GM18861 (cell line): ENCODE measurements at regions not wholly inside any gene's neighbourhood (a gene's known extent, or its start where the extent isn't known, plus 50 kb on each side); places are given as distances from the start of the nearest gene placed in this dataset.
"Not testable (repeated sequence)": the region's sequence is repeated elsewhere in the genome, so short reads cannot be mapped to it uniquely, and the experiment has no call there.

Experiments
- ATAC-seq: cut with Tn5 transposase; IDR thresholded peaks from one replicate; pipeline ENCODE4 v1.9.1; 2021; ENCODE audit not compliant: unreplicated experiment

DNA sequence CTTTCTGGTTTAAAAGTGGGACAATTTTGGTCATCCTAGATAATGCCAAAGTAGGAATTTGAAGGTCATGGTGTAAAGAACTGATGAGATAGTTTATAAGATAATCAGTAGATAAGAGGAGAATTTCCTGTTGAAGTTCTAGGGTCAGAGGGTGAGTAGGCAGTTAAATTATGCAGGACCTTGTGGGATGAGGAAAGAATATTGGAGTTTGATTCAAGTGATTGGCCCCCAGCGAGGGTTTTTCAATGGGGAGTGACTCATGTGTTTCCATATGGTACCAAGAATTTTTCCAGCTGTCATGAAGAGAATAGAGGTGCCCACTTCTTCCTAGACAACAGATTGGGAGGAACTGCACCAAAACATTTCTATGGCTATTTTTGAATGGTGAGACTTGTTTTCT is 940.2 kb upstream of the ZEB2 start:
- no peak for ATAC-seq

DNA sequence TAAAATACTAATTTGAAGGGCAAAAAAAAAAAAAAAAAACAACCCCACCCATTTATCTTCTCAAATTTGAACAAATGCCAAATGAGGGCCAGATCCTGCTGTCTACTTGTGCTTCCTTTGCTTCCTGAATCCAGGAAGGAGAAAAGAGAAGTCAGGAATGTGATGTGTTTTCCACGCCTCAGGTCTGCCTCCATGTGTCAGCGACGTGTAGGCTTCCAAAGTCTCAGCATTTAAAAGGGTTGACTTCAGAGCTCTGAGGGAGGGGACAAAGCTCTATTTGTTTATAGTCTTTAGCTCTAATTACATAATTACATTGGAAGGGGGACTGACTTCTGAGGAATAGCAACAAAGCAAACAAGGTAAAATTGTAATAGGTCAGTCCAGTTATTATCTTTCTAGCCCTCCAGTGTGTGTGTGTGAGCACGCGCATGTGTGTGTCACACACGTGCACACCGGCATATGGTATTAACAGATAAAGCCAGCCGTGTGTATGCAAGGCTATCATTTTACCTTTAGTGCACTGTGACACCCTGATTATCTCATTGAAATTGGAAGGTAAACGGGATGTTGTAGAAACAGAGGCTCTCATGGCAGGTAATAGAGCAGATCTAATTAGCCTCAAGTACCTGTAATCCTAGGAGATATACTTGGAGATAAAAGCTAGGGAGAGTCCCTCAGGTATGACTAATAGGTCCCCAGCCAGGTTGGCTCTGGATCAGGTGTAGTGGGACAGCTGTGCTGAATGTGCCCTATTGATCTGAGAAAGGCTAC is 911.4 kb upstream of the ZEB2 start:
- ATAC-seq = no peak

DNA sequence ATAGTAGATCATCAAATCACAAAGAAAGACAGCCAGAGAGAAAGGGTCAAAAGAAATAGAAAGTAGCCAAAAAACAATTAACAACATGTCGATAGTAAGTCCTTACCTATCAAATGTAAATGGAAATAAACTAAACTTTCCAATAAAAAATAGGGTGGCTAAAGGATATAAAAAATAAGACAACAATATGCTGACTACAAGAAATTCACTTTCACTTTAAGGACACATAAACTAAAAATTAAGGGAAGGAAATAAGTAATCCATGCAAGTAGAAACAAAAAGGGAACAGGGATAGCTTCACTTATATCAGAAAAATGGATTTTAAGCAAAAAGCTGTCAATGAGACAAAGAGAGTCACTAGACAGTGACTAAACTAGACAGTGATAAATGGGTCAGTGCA is 903.9 kb upstream of the ZEB2 start:
- no peak for ATAC-seq

DNA sequence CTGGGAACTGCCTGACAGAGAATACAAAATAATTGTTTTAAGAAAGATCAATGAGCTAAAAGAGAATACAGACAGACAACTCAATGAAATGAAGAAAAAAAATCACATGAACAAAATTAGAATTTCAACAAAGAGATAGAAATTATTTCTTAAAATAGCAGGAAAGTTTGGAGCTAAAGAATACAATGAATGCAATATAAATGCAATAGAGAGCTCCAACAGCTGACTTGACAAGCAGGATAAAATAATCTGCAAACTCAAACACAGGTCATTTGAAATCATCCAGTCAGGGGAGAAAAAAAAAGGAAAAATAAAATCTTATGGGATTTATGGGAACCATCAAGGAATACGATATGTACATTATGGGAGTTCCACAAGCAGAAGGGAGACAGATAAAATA is 902.7 kb upstream of the ZEB2 start:
- ATAC-seq = no peak

DNA sequence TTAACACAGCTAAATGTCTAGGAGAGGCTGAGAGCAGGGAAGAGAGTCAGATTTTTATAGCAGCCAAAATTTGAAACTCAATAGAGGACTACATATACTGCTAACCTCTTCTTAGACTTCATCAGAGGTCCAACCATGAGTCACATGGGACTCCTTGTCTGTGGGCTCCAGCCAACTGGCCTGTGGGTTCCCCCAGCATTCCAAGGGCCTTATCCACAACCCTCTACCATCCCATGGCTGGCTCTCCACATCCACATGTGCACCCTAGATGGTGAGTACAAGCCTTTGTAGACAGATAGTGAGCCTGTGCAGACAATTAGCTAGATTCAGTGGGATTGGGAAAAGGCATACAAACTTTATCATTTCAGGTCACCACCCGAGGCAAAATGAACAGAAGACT is 901.9 kb upstream of the ZEB2 start:
- ATAC-seq = no peak

DNA sequence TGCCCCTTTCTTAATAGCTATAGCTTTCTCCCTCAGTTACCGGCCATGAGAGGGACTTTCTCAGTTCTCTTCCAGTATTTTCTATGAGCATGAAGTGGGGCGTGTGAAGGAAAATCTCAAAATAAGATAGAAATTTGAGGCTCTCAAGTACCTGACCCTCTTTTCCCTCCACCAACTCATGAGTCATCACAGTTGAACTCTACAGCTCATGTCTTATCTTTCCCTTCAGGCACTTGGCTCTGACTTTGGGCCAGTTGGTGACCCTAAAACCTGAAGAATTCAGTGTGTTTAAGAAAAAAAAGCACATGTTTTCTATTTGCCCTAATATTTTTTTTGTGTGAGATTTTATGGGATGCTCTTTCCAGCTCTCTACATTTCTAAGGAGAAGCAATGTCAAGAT is 896.7 kb upstream of the ZEB2 start:
- no peak for ATAC-seq

DNA sequence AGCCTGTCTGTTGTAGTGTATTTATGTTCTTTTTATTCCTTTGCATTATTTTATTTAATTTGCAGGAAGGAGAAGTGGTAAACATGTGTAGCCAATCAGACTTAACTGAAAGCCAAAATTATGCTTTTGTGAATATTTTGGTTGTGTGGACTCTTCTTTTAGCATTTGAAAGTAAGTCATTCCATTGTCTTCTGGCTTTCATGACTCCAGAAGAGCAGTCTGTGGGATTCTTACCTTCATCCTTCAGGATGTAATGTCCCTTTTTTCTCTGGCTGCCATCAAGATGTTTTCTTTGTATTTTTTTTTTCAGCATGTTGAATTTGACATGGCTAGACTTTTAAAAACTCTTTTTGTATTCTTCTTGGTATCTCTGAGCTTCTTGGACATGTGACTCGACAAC is 895.2 kb upstream of the ZEB2 start:
- ATAC-seq = no peak

DNA sequence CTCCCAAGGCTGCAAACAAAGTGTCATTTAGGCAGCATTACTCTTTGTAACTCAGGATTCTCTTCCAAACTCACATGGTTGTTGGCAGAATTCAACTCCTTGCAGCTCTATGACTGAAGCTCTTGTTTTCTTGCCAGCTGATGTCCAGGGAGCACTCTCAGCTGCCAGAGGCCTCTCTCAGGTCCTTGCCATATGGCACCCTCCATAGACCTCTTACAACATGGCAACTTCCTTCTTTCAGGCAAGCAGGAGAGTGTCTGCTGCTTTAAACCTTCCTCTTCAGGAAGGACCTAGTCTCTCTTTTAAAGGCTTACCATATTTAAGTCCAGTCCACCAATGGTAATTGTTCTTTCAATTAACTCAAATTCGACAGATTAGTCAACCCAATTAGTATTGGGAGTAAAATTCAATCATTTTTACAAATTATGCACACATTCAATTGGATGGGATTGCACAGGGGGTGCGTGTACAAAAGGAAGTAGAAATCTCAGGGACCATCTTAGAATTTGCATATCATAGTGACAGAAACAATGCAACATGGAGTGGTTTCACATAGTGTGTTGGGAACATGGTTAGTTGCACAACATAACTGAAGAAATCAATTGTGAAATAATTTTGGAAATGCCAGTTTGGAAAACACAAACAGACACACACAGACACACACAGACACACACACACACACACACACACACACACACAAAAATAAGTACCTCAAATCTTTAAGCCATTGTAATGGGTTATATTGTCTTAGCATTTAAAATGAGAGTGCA is 893.5 kb upstream of the ZEB2 start:
- ATAC-seq = no peak

DNA sequence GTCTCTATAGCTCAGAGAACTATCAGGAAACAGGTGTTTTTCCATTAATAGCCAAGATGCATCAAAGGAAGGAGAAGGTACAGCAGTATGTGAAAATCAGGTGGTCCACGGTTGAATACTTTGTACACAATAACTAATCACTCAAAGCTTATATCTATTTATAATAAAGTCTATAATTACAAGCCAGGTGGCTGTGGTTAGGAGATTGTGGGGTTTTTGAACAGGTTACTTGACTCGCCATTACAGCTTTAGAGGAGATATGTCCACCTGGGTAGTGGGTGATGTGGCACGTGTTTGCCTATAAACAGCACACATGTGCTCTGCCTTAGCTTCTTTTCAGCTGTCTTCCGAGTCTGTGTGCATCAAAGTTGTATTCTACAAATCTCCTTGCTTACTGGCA is 892.2 kb upstream of the ZEB2 start:
- ATAC-seq = peak; percentile 32

DNA sequence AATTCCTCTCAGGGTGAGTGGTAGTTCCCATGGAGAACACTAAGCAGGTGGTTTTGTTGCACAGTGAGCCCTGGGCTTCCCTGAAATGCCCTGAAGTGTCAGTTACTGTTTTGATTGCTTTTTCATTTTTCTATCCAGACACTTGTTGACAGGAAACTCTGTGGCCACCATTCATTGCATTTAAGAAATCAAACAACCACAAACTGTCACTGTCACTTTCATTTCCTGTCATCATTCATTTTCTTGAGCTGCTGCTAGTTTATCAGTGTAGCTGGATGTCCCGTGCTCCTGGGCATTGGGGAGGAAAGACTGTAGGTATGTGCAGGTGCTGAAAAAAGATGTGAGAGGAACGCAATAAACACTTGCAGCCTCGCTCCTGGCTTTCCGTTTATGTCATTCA is 891.6 kb upstream of the ZEB2 start:
- ATAC-seq = peak; percentile 98

DNA sequence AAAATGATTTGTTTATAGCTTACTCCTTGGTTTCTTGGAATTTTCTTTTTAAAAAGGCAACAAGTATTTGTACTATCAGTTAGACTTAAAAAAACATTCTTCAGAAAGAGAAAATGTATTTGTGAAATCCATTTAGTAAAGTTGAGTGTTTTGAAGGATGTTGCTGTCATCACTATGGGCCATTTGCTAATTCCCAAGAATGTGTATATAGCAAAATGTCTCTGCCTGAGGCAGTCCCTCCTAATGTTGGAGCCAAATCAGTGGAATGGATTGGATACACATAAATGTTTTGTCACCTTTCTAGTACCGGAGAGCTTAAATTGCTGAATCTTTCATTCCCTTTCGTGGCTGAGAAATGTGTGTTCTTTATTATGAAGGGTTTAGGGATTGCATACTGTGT is 890.2 kb upstream of the ZEB2 start:
- no peak for ATAC-seq

DNA sequence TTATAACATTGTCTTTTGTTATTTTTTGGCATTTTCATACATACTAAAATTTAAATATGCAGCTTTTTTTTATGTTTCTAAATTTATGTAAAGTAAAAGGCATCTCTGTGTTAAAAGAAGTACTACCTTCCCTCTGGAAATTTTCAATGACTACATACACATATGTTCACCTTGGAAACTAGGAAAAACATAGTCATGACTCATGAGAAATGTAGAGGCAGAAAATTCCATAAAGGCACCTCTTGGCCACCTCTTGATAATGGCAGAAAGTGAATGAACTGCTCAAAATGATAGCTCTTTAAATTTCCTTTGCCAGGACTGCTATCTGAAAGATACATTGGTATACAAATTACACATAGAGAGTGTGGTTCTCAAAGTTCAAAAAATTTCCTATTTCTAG is 889.1 kb upstream of the ZEB2 start:
- no peak for ATAC-seq

DNA sequence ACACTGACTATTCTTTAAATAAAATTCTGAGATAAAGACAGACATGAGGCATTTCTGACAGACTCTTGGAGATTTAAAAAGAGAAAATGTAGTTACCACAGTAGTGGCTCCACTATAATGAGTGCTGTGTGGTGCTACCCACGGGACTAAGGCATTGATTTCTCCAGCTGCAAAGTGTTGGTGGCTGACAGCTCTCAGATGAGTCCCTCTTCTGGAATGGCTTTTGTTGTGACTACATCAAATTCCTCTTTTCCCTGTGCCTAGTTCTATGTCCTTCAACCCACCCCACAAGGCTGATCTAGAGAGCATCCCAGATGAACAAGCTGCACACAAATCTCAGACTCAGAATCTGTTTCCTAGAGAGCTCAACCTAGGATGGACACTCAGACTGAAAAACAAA is 884.8 kb upstream of the ZEB2 start:
- ATAC-seq = no peak

DNA sequence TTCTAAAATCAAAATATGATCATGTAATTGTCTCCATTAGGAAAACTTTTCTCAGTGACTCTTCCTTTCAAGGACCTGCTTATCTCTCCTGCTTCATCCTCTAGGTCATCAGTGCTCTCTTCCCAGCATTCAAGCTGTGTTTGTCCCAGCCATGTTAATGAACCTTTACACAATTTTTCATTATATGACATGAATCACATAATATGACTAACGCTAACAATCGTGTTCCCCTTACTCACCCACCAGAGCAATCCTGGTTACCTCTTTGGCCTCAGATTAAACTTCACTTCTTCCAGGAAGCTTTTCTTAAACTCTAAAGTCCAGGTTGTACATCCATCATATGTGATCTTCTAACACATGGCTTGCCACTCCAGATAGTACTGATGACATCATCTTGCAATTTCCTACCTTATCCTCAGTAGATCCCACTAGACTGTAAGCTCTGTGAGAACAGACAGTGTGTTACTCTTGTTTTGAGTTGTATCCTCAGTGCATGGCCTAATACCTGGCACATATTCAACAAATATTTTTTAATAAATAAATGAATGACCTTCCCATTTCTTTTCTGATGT is 882.9 kb upstream of the ZEB2 start:
- ATAC-seq = no peak

DNA sequence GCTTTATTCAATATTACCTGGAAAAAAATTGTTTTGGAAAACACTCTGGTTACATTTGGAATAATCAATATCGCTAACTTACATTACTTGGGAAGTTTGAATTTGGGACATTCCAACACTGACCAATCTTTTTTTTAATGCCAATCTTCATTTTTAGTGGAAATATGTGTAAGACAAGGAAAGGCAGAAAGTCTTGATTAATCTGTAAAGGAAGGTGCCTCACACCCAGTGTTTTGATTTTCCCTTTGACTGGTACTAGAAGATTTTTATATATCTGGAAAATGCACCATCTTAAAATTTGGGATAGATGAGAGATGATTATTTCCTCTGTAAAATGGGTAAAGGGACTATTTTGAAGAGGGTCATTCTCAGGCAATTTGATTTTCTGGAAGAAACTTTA is 879.2 kb upstream of the ZEB2 start:
- ATAC-seq = no peak

DNA sequence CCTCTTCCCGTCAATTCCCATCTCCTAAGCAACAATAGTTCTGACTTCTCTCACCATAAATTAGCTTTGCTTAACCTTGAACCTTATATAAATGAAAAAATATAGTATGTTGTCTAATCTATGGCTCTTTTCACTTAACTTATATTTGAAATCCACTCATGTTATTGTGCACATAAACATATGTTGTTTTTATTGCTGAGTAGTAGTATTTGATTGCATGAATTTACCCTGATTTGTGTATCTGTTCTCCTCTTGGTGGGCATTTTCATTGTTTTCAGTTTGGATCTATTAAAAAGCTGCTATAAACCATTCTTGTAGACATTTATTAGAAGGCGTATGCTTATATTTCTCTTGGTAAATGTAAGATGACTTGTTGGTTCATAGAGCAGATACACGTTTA is 874.3 kb upstream of the ZEB2 start:
- ATAC-seq = no peak

DNA sequence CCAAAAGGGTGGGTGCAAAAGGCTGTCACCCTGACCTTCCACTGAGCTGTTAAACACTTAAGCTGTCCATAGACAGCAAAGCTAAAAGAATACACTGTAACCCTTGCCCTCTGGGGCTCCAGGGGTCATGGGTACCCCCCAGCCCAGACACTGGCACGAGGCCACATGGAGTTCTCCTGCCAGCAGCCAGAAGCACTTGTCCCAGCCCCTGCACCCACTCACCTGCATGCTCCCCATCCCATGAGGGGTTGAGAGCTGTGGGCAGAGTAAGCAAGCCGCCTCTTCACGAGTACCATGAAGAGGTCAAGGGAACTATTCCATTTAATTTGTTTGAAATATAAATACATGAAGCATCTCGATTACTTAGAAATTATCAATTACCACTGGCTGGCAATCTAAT is 867.1 kb upstream of the ZEB2 start:
- ATAC-seq = no peak

DNA sequence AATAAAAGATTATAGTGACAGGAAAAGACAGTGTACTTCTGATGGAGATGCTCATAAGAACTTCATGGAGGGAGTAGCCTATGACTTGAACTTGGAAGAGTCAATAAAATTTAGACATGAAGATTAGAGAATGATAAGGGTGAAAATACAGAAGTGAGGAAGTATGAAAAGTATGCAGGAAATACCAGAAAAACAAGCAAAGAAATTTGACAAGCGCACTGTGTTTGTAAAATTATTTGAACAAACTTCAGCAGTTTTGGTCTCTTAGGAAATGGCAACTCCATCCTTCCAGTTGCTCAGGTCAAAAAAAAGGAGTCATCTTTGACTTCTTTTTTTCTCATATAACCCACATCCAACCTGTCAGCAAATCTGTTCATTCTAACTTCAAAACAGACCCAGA is 864.0 kb upstream of the ZEB2 start:
- ATAC-seq = no peak

DNA sequence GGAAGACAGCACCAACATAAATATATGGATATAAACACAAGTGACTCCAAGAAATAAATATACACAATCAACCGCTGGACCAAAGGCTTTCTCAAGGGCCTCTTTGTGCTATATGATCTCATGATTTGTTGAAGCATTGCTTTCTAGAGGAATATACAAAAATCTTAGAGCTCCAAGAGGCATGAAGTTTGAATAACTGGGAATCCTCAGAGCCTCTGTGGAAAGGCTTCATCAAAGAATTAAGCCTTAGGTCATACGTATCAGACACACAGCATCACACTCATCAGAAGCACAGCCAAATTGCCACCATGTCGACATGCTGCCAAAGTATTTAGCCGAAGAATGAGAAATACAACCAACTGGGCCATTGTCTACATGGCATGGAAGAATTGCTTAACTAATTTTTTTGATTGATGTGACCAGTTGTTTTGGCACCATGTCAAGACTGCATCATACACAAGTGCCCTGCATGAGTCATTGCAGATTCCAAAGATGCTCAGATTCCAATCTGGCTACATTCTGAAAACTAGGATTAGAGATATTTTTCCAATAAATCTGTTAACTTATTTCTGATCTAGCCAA is 860.6 kb upstream of the ZEB2 start:
- ATAC-seq = no peak

DNA sequence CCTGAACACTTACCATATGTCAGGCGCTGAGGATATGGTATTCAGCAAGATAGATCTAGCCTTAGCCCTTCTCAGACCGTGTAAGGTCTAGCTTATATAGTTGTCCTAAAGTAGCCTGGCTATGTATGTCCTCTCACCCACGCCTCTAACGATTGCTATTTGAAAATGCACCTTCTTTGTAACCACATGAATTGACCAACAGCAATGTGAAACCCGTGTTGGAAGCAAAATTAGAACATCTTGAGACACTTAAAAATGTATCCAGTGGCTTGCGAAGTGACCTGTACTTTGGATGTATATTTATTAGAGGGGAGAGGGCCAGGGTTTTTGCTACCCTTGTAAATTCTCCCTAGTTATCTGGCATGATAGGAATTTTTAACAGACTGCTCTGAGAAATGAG is 860.0 kb upstream of the ZEB2 start:
- ATAC-seq = no peak

DNA sequence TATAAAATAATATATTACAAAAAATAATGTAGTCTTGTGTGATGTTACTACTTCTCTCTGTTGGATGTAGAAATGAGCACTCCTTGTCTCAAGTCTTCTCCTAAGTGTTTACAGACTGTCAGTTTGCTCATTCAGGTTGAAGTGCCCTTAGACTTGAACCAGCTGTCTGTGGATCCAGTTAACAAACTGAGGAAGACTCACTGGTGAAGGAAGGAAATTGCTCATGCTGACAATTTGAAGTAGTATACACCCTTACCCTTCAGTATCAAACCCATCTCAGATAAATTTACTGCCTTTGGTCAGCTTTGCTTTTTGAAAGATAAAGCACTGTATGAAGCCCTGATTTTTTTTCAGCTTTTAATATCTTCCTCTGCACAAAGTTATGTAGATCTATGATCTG is 854.2 kb upstream of the ZEB2 start:
- ATAC-seq = no peak

DNA sequence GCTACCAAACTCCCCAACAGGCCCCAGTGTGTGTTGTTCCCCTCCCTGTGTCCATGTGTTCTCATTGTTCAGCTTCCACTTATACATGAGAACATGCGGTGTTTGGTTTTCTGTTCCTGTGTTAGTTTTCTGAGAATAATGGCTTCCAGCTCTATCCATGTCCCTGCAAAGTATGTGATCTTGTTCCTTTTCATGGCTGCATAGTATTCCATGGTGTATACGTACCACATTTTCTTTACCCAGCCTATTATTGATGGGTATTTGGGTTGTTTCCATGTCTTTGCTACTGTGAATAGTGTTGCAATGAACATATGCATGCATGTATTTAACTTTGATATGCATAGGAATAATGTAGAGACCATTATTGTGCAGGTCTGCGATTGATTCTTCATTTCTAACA is 847.4 kb upstream of the ZEB2 start:
- not testable (repeated sequence) for ATAC-seq
